ENCODE measurements at regions not wholly inside any gene's neighbourhood (a gene's known extent, or its start where the extent isn't known, plus 50 kb on each side); places are given as distances from the start of the nearest gene placed in this dataset.

GRCh38 chr4:165720411-165721082, 152.5 kb upstream of the TLL1 start:
- no peak for DNase-seq (ENCODE audit: low spot score)

GRCh38 chr4:165721815-165722214, 151.2 kb upstream of the TLL1 start:
- no peak for DNase-seq (ENCODE audit: low spot score)

- DNase-seq (ENCODE audit: low spot score): no peak
Measured at GRCh38 chr4:165723051-165723795, 149.8 kb upstream of the TLL1 start.

GRCh38 chr4:165724786-165725185, 148.3 kb upstream of the TLL1 start:
- DNase-seq (ENCODE audit: low spot score): no peak

- no peak for DNase-seq (ENCODE audit: low spot score)
Measured at GRCh38 chr4:165725352-165725751, 147.7 kb upstream of the TLL1 start.

- no peak for DNase-seq (ENCODE audit: low spot score)
Measured at GRCh38 chr4:165726831-165727230, 146.2 kb upstream of the TLL1 start.

GRCh38 chr4:165737309-165737972, 135.6 kb upstream of the TLL1 start:
- DNase-seq (ENCODE audit: low spot score): no peak

- no peak for DNase-seq (ENCODE audit: low spot score)
Measured at GRCh38 chr4:165738571-165738970, 134.5 kb upstream of the TLL1 start.

- no peak for DNase-seq (ENCODE audit: low spot score)
Measured at GRCh38 chr4:165740911-165741310, 132.1 kb upstream of the TLL1 start.

- DNase-seq (ENCODE audit: low spot score): no peak
Measured at GRCh38 chr4:165743422-165743821, 129.6 kb upstream of the TLL1 start.

GRCh38 chr4:165744370-165744769, 128.7 kb upstream of the TLL1 start:
- DNase-seq (ENCODE audit: low spot score): no peak

GRCh38 chr4:165748321-165748720, 124.7 kb upstream of the TLL1 start:
- no peak for DNase-seq (ENCODE audit: low spot score)

GRCh38 chr4:165751882-165752281, 121.2 kb upstream of the TLL1 start:
- no peak for DNase-seq (ENCODE audit: low spot score)

GRCh38 chr4:165754664-165755063, 118.4 kb upstream of the TLL1 start:
- DNase-seq (ENCODE audit: low spot score): no peak

GRCh38 chr4:165756836-165757235, 116.2 kb upstream of the TLL1 start:
- no peak for DNase-seq (ENCODE audit: low spot score)

GRCh38 chr4:165757451-165757850, 115.6 kb upstream of the TLL1 start:
- no peak for DNase-seq (ENCODE audit: low spot score)

- no peak for DNase-seq (ENCODE audit: low spot score)
Measured at GRCh38 chr4:165758086-165758485, 115.0 kb upstream of the TLL1 start.

GRCh38 chr4:165760182-165760581, 112.9 kb upstream of the TLL1 start:
- no peak for DNase-seq (ENCODE audit: low spot score)

GRCh38 chr4:165761963-165762362, 111.1 kb upstream of the TLL1 start:
- DNase-seq (ENCODE audit: low spot score): no peak

GRCh38 chr4:165763640-165764039, 109.4 kb upstream of the TLL1 start:
- no peak for DNase-seq (ENCODE audit: low spot score)

GRCh38 chr4:165765053-165765452, 108.0 kb upstream of the TLL1 start:
- DNase-seq (ENCODE audit: low spot score): no peak

GRCh38 chr4:165766018-165766417, 107.0 kb upstream of the TLL1 start:
- DNase-seq (ENCODE audit: low spot score): no peak

GRCh38 chr4:165766976-165767375, 106.1 kb upstream of the TLL1 start:
- DNase-seq (ENCODE audit: low spot score): no peak

All from iPS-NIHi11 (cell line).